Activated effector memory CD4-positive, alpha-beta T cell treated with anti-CD3 and anti-CD28 coated beads, Interleukin-2, amount 50 U/mL, for 16 hours (primary cell): ENCODE measurements at regions not wholly inside any gene's neighbourhood (a gene's known extent, or its start where the extent isn't known, plus 50 kb on each side); places are given as distances from the start of the nearest gene placed in this dataset.
"Not testable (repeated sequence)": the region's sequence is repeated elsewhere in the genome, so short reads cannot be mapped to it uniquely, and the experiment has no call there.

ENCODE experiments used
- DNase-seq: peaks from one replicate; pipeline ENCODE4 v3.0.0-alpha.2; 2020

DNA sequence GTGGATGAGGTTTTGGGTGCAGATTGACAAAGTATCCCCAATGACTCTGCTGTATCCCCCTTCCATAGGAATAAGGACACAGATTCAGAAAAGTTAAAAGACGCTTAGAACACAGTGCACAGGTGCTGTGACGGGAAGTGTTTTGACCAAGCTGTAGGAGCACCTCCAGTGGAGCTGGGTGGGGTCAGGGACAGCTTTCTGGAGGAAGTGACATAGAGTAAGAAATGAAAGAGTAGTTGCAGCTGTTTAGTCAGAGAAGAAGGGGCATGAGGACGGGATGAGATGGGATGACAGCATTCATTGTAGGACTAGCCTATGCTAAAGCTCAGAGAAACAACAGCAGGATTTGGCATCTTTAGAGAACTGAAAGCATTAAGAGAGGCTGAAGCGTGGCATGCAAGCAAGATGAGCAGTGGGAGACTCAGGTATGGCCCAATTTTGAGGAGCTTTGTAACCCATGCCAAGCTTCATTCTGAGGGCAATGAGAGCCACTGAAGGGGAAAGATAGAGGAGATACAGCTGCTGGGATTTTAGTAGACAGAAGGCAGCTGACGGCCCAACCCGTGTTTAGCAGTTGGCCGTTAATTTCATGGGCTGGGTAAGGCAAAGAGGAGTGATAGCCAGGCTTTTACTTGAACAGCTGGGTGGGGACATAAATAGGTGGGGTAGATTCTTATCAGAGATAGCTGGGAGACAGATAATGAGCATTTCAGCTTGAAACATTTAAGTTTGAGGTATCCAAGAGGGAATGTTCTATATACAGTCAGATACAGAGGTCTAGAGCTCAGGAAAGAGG is 131.8 kb upstream of the KRAS start:
- no peak for DNase-seq

DNA sequence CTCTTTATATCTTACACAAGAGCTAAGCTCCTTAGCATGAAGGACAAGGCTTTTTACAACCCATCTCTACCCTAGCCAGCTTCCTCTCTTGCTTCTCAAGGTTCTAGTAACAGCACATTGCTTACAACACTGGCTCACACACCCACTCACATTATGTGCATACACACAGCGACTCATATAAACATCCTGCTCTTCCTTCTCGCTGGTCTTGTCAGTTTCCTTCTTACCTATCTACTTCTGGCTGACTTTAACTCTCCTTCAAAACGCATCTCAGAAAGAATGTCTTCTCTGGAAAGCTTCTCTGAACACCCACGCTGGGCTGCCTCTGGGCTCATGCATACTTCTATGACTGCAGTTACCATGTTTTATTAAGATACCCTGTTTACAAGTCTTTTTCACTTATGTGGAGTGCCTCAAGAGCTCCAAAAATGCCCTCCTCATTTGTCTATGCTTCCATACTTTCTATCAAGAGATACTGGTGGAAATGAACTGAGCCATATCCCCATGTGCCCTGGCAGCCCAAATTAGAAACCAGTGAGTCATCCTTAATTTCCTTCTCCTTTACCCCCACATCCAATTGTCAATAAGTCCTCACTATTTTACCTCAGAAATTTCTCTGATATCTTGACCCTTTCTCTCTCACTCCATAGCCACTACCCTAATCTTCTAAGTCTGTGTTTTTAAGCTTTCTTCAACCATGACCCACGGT is 126.9 kb upstream of the KRAS start:
- DNase-seq: no peak

DNA sequence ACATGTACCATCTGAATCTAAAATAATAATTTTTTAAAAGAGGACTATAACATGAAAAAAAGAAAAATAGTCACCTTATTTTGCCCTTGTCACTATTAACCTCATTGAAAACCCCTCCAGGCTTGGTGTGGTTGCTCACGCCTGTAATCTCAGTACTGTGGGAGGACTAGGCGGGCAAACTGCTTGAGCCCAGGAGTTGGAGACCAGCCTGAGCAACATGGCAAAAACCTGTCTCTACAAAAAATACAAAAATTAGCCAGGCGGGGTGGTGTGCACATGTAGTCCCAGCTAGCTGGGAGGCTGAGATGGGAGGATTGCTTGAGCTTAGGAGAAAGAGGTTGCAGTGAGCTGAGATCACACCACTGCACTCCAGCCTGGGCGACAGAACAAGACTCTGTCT is 126.3 kb upstream of the KRAS start:
- no peak for DNase-seq

DNA sequence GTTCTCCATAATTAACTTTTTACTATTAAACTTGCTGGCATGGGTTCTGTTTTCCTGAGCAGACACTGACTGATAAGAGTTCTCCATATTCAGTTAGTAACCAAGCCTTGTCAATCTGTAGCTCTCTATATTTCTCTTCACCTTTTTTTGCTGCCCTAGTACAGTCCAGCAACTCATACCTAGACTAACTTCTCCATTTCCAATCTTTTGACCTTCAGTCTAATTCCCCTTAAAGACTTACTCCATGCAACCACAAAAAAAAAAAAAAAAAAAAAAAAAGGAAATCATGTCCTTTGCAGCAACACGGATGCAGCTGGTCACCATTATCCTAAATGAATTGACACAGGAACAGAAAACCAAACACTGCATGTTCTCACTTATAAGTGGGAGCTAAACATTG is 125.7 kb upstream of the KRAS start:
- DNase-seq: no peak

DNA sequence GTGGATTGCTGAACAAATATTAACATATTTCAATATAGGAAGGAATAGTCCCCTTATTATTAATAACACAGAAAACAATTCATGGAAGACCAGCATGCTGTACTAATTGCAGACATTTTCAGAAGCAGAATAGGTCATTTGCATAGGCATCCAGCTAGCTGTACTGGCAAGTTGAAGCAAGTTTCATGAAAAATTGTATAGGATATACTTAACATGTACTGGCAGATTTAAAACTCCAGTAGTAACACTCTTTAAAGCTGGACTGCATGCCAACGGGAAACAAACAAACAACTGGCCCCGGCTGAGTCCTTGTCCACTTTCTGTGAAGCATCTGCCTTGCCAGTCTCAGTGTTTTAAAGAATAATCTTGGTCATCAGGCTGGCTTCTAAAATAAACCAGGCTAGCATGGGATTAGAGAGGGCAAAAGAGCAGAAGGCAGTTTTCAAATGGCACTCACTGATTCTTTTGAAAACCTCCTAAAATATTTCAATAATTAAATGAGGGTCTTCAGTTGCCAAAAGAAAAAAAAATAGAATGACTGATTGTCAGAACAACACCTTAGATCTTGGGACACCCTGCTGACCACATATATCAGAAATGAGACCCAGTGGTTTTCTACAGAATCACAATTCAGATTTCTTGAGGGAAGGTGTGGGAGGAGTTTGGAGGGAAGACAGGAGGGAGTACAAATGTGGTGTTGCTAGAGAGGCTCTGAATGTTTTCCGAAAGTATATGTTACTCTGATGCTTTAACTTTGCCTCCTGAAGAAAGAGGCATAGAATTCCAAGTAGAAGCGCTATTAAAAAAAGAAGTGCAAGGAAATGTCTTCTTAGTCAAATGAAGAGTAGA is 122.5 kb upstream of the KRAS start:
- DNase-seq: no peak

DNA sequence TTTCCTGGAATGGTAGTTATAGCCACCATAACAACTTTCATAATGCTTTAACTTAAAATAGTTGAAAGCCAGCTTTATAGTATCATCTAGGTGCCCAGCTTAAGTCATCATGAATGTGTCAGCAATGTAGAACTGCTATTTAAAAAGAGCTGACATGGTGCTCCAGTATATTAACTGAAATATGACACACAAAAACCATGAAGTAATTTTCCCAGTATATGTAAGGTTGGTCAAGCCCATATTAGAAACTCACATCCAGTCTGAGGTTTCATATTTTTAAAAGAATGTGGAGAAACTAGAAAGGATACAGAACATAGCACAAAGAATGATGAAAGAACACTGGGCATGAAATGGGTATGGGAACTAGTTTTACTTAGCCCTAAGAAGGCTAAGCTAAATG is 121.3 kb upstream of the KRAS start:
- DNase-seq: no peak

DNA sequence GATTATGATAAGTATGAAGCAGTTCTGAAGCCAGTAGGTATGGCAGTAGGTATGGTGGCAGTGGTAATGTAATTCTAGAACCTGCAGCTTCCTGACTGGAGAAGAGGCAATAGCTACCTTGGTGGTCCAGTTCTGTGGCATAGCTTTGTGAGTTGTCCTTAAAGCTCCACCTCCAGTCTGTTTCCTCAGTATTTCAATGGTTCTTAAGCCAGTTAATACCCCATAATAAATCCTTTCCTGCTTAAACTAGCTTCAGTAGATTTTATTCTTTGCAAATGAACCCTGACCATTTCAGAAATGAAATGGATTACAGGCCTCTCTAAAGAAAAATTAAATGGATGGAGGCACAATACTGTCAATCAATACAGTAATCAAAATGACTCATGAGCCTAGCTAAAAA is 117.8 kb upstream of the KRAS start:
- no peak for DNase-seq

DNA sequence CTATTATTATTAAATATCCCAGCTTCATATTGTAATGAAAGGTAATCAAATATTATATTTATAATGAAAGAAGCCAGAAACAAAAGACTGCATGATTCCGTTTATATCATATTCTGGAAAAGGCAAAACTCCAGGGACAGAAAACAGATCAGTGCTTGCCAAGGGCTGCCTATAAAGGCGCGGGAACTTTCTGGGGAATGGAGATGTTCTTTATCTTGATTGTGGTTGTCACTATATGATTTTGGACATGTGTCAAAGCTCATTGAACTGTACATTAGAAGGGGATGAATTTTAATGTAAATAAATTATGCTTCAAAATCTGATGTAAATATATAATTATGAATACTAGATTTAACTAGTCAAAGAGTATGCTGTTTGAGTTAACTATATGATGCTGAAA is 115.4 kb upstream of the KRAS start:
- DNase-seq: no peak

DNA sequence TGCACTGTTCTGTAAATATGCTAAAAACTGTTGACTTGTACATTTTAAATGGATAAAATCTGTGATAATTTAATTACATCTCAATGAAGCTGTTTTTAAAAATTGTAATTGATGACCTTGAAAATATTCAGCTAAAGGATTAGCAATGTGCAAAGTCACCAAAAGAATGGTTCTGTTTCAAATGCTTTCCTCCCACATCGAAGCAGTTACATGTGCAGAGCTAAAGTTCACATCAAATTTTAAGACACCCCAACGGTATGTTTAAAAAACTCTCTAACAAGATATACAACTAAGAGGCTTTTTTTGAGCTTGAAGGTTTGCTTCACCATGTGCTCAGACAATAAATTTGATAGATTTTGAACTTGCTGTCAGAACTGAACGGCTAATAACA is 114.6 kb upstream of the KRAS start:
- no peak for DNase-seq

DNA sequence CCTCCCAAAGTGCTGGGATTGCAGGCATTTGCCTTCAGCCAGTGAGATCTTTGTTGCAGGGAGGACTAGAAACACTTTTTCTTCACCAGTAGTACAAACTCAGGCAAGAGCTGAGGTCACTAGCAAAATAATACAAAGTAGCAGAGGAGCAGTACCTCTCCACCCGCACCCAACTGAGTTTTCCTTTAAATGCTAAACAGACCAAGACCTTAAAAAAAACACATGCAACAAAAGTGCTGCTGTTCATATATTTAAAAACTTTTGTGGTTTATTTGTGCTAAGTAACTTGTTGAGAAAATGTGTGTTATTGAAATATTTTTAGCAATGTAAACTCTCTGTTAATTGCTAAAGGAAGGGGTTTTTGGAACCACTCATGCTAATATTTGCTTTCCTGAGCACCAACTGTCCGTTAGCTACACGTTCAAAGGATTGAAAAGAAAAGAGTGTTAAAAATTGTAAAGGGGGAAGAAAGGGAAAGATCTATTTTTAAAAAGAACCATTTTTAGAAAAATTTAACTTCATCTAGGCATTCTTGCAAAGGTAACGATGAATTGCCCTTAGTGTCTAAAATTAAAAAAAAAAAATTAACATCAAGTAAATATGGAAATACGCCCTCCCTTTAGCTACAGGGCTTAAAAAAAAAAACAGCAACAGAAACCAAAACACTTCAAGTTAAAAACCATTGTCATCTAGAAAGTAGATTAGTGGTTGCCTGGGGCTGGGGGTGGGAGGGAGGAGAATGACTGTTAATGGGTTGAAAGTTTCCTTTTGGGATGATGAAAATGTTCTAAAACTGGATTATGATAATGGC is 114.0 kb upstream of the KRAS start:
- no peak for DNase-seq

DNA sequence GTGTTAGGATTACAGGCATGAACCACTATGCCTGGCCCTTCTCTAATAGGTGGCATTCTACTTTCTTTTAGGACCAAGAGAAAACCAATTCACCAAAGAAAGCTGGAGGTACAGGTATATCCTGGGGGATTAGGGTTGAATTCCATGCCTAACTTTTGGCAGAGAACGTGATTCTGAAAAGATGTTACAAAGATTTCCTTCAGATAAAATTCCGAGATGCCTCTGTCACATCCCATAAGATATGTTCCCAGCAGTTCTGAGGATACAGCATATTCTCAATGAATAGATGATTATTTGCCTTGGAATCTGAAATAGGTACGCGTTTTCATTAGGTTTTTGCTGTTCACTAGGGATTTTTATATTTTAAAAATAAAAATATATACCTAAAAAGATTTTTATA is 111.9 kb upstream of the KRAS start:
- no peak for DNase-seq

DNA sequence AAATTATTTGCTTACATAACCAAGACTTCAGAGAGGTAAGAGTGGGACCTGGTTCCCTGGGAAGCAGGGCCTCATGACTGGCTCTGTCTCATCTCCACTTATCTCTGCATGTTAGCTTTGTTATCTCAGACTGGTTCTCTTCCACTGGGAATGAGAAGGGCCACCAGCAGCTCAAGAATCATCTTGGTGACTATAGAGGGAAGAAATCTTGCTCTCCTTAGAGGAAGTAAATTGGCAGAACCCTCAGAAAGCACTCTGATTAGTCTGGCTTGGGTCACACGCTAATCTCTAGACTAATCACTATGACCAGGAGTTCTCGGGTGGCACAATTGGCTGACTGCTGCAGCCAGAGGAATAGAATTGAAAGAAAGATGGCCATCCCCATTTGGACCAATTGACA is 110.8 kb upstream of the KRAS start:
- no peak for DNase-seq

DNA sequence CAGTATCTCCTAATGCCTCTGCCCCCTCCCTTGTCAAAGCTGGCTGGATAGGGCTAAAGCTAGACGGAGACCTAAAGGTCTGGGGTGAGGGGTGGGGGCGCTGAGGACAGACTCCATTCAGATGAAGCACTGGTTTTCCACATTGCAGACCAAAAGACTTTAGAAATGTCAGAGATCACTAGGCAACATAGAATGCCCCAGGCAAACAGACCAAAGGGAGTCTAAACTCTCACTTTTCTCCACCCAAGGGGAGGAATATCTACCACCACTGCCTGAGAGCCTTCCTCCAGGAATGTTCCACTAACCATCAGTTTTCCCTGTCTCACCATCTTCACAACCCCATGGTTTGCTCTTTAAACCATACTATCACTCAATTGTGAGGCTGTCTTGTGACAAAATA is 106.9 kb upstream of the KRAS start:
- no peak for DNase-seq

DNA sequence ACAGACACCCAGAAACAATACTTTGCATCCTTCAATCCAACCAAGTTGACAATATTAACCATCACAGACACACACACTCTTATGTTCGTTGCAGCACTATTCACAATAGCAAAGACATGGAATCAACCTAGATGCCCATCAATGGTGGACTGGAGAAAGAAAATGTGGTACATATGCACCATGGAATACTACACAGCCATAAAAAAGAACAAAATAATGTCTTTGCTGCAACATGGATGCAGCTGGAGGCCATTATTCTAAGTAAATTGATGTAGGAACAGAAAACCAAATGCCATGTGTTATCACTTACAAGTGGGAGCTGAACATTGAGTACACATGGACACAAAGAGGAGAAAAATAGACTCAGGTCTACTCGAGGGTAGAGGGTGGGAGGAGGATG is 102.2 kb upstream of the KRAS start:
- DNase-seq: not testable (repeated sequence)

DNA sequence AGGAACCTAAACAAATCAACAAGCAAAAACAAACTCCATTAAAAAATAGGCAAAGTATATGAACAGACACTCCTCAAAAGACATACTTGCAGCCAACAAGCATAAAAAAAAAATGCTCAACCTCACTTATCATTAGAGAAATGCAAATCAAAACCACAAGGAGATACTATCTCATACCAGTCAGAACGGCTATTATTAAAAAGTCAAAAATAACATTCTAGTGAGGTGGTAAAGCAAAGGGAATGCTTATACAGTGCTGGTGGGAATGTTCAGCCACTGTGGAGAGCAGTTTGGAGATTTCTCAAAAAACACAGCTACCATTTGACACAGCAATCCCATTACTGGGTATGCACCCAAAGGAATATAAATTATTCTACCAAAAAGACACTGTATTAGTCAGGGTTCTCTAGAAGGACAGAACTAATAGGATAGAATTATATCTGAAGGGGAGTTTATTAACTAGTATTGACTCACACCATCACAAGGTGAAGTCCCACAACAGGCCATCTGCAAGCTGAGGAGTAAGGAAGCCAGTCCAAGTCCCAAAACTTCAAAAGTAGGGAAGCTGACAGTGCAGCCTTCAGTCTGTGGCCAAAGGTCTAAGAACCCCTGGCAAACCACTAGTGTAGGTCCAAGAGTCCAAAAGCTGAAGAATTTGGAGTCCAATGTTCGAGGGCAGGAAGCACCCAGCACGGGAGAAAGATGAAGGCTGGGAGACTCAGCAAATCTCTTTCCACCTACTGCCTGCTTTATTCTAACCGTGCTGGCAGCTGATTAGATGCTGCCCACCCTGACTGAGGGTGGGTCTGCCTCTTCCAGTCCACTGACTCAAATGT is 101.6 kb upstream of the KRAS start:
- DNase-seq: no peak

DNA sequence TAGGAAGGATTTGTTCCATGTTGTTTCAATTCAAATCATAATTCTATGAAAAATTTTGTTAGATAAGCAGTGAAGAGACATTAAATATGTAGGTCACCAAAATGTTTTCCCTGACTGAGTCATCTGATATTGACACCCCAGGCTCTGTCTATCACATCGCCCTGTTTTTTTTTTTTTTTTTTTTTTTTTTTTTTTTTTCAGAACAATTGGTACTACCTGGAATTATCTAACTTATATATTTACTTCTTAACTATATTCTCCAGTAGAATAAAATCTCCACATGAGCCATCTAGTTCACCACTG is 97.8 kb upstream of the KRAS start:
- no peak for DNase-seq

DNA sequence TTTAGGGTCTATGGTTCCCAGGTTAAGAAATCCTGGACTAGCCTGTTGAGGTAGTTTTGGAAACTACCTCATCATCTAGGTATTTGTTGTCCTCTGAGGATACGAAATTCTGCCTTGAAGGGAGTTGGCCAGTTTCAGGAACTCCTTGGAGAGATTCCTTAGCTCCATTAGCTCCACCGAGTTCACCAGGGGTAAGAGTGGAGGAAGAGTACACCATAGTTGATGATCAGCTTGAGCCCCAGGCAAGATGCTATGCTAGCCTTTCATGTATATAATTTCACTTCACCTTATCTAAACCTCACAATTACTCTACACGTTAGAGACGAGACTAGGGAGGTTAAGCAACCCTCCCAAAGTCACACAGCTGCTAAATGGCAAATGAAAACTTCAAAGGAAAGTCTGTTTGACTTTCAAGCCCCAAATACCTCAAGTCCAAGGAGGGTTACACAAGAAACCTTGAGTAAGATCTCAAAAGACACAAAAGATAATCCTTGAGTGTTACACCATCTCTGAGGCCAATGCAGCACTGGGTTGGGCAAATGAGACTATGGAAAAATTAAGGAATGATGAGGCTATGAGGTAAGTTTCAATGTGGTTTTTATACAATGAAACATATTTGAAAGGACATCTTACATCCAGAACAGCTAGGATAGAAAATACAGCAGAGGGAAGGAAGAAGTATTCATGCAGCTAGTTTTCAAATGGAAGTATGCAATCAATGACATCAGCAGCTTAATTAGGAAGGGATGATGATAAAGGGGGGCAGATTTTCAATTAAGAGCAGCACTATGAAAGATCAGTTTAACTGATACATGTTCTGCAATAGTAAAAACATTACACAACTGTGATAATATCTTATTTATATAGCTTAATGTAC is 97.2 kb upstream of the KRAS start:
- no peak for DNase-seq

DNA sequence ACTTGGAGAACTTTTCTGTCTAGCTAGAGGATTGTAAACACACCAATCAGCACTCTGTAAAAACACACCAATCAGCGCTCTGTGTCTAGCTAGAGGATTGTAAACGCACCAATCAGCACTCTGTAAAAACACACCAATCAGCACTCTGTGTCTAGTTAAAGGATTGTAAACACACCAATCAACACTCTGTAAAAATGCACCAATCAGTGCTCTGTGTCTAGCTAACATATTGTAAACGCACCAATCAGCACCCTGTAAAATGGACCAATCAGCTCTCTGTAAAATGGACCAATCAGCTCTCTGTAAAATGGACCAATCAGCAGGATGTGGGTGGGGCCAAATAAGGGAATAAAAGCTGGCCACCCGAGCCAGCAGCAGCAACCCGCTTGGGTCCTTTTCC is 91.1 kb upstream of the KRAS start:
- DNase-seq: not testable (repeated sequence)

DNA sequence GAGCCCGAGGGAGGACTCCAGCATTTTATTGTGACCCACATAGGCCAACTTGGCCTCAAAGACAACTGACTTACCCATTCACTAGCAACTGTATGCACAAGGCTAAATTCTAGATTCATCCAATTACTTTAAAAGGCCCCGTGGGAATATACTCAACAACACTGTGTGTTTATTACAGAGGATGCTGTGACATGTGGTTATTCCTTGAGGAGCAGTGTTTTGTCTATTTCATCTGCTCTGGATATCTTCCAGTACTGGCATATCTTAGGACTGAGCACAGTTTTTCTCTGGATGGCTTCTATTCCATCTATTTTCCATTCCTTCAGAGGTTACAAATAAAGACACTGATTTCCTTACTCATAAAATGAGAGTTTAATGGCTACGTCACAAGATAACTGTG is 87.2 kb upstream of the KRAS start:
- DNase-seq: no peak

DNA sequence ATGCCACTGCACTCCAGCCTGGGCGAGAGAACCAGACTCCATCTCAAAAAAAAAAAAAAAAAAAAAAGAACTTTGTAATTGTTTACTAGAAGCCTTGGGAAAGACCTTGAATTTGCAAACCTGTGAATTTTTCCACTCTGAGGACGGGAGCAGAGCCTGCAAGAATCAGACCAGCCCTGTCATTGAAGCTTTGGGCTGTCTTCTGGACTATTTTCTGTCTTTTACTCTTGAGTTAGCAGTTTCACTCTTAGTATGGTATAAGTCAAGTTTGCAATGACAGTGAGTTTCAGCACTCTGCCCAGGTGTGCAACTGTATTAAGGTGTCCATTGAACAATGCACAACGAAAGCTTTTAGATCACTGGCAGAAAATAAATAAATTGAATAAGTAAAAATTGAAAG is 81.4 kb upstream of the KRAS start:
- DNase-seq: no peak

DNA sequence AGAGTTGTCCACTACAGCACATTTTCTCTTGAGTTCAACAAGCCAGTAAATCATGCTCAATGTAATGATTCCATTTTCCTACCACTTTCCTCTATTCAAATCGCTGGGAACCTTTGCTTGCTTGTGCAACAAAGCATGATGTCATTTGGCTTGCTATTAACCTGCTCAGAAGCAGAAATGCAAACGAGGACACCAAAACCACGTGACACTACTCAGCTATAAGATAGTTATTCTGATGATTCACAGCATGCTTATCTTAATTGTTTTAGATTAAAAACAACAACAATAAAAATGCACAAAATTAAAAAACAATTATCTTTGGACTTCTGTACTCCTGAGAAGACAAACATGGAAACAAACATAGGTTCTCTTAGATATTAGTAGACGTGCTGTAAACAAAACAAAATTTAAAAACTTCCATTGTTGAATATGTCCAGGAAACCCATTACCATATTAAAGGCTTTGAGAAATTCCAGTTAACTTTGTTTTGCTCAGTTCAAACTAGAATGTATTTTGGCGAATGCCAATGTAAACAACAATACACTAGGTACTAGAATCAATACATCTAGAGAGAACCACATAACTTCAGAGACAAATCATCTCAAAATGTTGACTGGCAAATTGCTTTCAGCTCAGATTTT is 77.5 kb upstream of the KRAS start:
- DNase-seq: no peak
